ENCODE measurements at regions not wholly inside any gene's neighbourhood (a gene's known extent, or its start where the extent isn't known, plus 50 kb on each side); places are given as distances from the start of the nearest gene placed in this dataset.

DNA sequence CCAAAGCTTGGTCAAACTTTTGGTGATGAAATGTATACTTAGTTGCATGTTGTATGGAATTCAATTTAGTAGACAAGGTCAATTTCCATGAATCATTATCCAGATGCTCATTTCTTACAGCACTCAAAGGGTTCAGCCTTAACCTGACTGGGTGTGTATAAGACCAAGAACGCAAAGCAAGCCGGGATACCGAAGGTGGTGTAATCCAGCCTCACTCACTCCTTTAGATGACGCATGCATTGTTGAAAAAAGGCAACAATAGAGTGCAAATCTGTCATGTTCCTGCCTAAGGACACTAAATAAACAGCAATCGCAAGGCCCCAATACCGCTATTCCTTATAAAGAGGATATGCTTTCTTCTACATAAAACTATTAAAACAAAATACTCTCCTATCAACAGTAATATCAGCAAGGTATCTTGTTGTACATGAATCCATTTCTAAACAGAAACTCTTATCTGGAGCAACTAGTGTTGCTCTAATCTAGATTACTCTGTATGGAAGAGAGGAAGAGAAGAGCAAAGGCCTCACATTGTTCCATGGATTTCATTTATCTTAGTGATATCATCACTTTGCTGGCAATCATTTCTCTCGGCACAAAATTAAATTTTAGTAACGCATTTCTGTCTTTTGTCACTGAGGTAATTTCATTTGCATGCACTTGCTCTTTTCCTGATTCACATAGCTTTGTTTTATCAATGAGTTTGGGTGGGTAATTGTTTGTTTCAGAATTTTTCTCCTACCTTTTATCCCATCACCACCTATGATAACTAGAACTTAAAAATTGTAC lies 96.2 kb downstream of the PLK2 start:
- DNase-seq (ENCODE audit: low spot score in 2 of 2), result no peak
- TF ChIP-seq, protein P1, sequence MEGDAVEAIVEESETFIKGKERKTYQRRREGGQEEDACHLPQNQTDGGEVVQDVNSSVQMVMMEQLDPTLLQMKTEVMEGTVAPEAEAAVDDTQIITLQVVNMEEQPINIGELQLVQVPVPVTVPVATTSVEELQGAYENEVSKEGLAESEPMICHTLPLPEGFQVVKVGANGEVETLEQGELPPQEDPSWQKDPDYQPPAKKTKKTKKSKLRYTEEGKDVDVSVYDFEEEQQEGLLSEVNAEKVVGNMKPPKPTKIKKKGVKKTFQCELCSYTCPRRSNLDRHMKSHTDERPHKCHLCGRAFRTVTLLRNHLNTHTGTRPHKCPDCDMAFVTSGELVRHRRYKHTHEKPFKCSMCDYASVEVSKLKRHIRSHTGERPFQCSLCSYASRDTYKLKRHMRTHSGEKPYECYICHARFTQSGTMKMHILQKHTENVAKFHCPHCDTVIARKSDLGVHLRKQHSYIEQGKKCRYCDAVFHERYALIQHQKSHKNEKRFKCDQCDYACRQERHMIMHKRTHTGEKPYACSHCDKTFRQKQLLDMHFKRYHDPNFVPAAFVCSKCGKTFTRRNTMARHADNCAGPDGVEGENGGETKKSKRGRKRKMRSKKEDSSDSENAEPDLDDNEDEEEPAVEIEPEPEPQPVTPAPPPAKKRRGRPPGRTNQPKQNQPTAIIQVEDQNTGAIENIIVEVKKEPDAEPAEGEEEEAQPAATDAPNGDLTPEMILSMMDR (IDR thresholded peaks at IDR 0.05), result no peak
- H3K36me3 ChIP-seq, result no peaks in the 10 kb centered on the region
- no peaks in the 10 kb centered on the region for H3K27me3 ChIP-seq
- H3K4me1 ChIP-seq, result no peaks in the 10 kb centered on the region
- no peak overlapping the region for H3K4me3 ChIP-seq
- intact Hi-C loops (cut with DNase I), result no loop called here
- no peak overlapping the region for H3K27ac ChIP-seq
- no peaks in the 10 kb centered on the region for H3K9me3 ChIP-seq

DNA sequence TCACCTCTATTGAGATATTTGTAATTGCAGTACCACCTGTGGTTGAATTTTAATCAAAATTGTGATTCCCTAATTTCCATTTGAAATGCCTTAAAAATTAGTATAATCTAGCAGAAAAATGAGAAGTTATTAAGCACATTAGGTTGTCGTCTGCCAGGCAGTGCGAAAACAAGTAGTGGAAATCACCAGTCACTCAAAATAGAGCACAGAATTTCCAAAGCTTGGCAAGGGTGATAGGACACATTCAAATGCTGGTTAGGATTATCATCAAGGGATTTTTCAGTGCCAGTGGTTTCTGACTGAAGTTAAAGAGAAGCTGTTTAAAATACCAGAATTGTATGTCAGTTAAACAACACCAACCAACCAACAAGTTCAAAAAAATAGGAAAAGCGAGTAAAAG lies 97.8 kb downstream of the PLK2 start:
- Histone ChIP-seq H3K9me3 (no peaks in the 10 kb centered on the region), H3K27me3 (no peaks in the 10 kb centered on the region), H3K4me1 (no peaks in the 10 kb centered on the region), H3K36me3 (no peaks in the 10 kb centered on the region), H3K27ac (no peak overlapping the region), H3K4me3 (no peak overlapping the region)
- intact Hi-C loops (cut with DNase I), result no loop called here
- no peak for DNase-seq (ENCODE audit: low spot score in 2 of 2)
- TF ChIP-seq, protein P1 (IDR thresholded peaks at IDR 0.05), result no peak

DNA sequence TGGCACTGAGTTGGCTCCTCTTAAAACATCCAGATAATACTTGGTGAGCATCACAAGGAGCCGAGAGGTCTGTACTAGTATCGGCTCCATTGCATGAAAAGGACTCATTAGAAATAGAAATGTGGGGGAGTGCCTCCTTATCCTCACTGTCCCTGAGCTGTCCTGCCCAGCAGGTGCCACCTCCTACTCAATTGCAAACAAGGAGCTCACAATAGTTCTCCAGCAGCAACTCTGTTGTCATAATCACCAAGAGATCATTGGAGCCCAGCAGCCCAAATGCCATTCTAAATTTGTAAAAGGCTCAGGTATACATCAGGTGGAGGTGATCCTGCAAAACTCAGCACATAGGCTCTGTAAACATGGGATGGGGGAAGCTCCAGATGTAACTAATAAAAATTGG lies 99.1 kb downstream of the PLK2 start:
- Histone ChIP-seq H3K4me3 (no peak overlapping the region), H3K36me3 (no peaks in the 10 kb centered on the region), H3K27me3 (no peaks in the 10 kb centered on the region), H3K27ac (no peak overlapping the region), H3K9me3 (no peaks in the 10 kb centered on the region), H3K4me1 (no peaks in the 10 kb centered on the region)
- no peak for DNase-seq (ENCODE audit: low spot score in 2 of 2)
- intact Hi-C loops (cut with DNase I), result no loop called here
- TF ChIP-seq, protein P1 (IDR thresholded peaks at IDR 0.05), result no peak

DNA sequence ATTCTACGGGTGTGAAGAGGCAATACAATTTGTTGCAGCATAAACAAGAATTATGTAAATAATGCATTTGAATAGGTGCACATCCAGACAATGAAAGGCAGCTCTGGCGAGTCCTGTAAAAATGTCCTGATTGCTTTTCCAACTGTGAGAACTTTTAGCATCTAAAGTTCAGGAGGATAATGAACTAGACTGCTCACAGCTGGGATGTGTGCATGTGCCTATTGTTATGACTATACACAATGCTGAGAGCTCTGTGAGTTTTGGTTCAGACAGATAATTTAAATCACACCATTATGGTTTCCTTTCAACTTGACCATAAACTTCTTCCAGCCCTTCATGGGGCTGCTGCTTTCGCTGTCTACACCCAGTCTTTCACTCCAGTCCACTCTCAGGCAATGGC lies 99.9 kb downstream of the PLK2 start:
- TF ChIP-seq, protein P1 (IDR thresholded peaks at IDR 0.05), result no peak
- Histone ChIP-seq H3K27me3 (no peaks in the 10 kb centered on the region), H3K36me3 (no peaks in the 10 kb centered on the region), H3K27ac (no peak overlapping the region), H3K4me1 (no peaks in the 10 kb centered on the region), H3K4me3 (no peak overlapping the region), H3K9me3 (no peaks in the 10 kb centered on the region)
- DNase-seq (ENCODE audit: low spot score in 2 of 2), result no peak
- intact Hi-C loops (cut with DNase I), result no loop called here

DNA sequence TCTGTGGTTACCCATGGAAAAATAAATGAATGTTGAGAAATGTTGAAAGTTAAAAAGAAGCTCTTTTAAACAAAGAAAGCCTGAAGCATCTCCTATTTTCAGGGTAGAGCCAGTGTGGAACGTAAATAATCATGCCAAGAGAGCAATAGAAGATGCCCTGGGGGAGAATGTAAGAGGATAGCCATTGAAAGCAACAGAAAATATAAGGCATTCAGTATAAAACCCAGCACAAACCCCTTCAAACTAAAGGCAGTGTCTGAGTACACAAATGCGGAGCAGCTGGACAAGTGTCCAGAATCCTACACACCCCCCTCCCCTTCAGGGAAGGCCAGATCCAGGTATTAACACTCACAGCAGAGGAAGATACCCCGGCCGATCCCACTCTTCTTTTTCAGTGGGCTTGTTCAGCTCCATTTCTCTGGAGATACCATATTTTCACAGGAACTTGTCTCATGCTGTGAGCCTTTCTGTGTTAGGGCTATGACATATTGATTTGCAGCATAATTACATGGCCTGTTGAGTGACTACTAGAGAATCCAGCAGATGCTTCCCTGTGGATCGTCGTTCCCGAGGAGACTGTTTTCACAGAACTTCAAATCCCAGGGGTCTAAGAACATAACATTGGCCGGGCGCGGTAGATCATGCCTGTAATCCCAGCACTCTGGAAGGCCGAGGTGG lies 101.2 kb downstream of the PLK2 start:
- no peaks in the 10 kb centered on the region for H3K4me1 ChIP-seq
- DNase-seq (ENCODE audit: low spot score in 2 of 2), result no peak
- no peak overlapping the region for H3K4me3 ChIP-seq
- TF ChIP-seq, protein P1 (IDR thresholded peaks at IDR 0.05), result no peak
- no peaks in the 10 kb centered on the region for H3K27me3 ChIP-seq
- no peak overlapping the region for H3K27ac ChIP-seq
- intact Hi-C loops (cut with DNase I), result no loop called here
- H3K36me3 ChIP-seq, result no peaks in the 10 kb centered on the region
- no peaks in the 10 kb centered on the region for H3K9me3 ChIP-seq
